ENCODE measurements at regions not wholly inside any gene's neighbourhood (a gene's known extent, or its start where the extent isn't known, plus 50 kb on each side); places are given as distances from the start of the nearest gene placed in this dataset.
"Not testable (repeated sequence)": the region's sequence is repeated elsewhere in the genome, so short reads cannot be mapped to it uniquely, and the experiment has no call there.

- H3K27me3 Mint-ChIP-seq (ENCODE audit: low read depth), result no peaks in the 10 kb centered on the region
Observed at GRCh38 chr18:25516121-25516520, 164.2 kb upstream of the ZNF521 start.

GRCh38 chr18:25510096-25510495 lies 158.1 kb upstream of the ZNF521 start:
- H3K4me1 Mint-ChIP-seq (ENCODE audit: low read depth), result no peaks in the 10 kb centered on the region
- H3K27me3 Mint-ChIP-seq (ENCODE audit: low read depth), result no peaks in the 10 kb centered on the region
- no peak overlapping the region for H3K27ac Mint-ChIP-seq
- H3K9me3 Mint-ChIP-seq, result no peaks in the 10 kb centered on the region
- no peaks in the 10 kb centered on the region for H3K36me3 Mint-ChIP-seq (ENCODE audit: low read depth)
- DNase-seq, result no peak
- H3K4me3 Mint-ChIP-seq, result no peak overlapping the region
- CTCF ChIA-PET, result no interaction called here
- intact Hi-C loops (cut with micrococcal nuclease), result no loop called here

More at GRCh38 chr18:25516121-25516520, 164.2 kb upstream of the ZNF521 start:
- peaks cover 3% of the 10 kb centered on the region for H3K9me3 Mint-ChIP-seq
- H3K4me3 Mint-ChIP-seq, result no peak overlapping the region
- no peaks in the 10 kb centered on the region for H3K36me3 Mint-ChIP-seq (ENCODE audit: low read depth)
- CTCF ChIA-PET, result no interaction called here
- H3K4me1 Mint-ChIP-seq (ENCODE audit: low read depth), result no peaks in the 10 kb centered on the region
- no peak overlapping the region for H3K27ac Mint-ChIP-seq
- intact Hi-C loops (cut with micrococcal nuclease), result no loop called here
- no peak for DNase-seq

- Mint-ChIP-seq H3K27me3 (ENCODE audit: low read depth) (peaks cover 3% of the 10 kb centered on the region), H3K4me3 (no peak overlapping the region), H3K36me3 (ENCODE audit: low read depth) (no peaks in the 10 kb centered on the region), H3K27ac (no peak overlapping the region), H3K9me3 (no peaks in the 10 kb centered on the region), H3K4me1 (ENCODE audit: low read depth) (no peaks in the 10 kb centered on the region)
- intact Hi-C loops (cut with micrococcal nuclease), result no loop called here
- CTCF ChIA-PET, result no interaction called here
- no peak for DNase-seq
Observed at GRCh38 chr18:25503567-25504081, 151.7 kb upstream of the ZNF521 start.

GRCh38 chr18:25497151-25497794 lies 145.3 kb upstream of the ZNF521 start:
- DNase-seq, result no peak
- Mint-ChIP-seq H3K4me3 (no peak overlapping the region), H3K27ac (no peak overlapping the region), H3K27me3 (ENCODE audit: low read depth) (peaks cover 1% of the 10 kb centered on the region), H3K36me3 (ENCODE audit: low read depth) (no peaks in the 10 kb centered on the region), H3K4me1 (ENCODE audit: low read depth) (no peaks in the 10 kb centered on the region), H3K9me3 (peaks cover 3% of the 10 kb centered on the region)
- CTCF ChIA-PET, result no interaction called here
- intact Hi-C loops (cut with micrococcal nuclease), result no loop called here

- Mint-ChIP-seq H3K27ac (no peak overlapping the region), H3K9me3 (peaks cover 3% of the 10 kb centered on the region), H3K27me3 (ENCODE audit: low read depth) (peaks cover 1% of the 10 kb centered on the region), H3K36me3 (ENCODE audit: low read depth) (no peaks in the 10 kb centered on the region), H3K4me3 (no peak overlapping the region), H3K4me1 (ENCODE audit: low read depth) (no peaks in the 10 kb centered on the region)
- DNase-seq, result no peak
- CTCF ChIA-PET, result no interaction called here
- intact Hi-C loops (cut with micrococcal nuclease), result no loop called here
Observed at GRCh38 chr18:25496544-25496943, 144.6 kb upstream of the ZNF521 start.

GRCh38 chr18:25495606-25496005 lies 143.6 kb upstream of the ZNF521 start:
- Mint-ChIP-seq H3K4me3 (no peak overlapping the region), H3K9me3 (peaks cover 3% of the 10 kb centered on the region), H3K36me3 (ENCODE audit: low read depth) (no peaks in the 10 kb centered on the region), H3K4me1 (ENCODE audit: low read depth) (no peaks in the 10 kb centered on the region), H3K27me3 (ENCODE audit: low read depth) (peaks cover 1% of the 10 kb centered on the region), H3K27ac (no peak overlapping the region)
- intact Hi-C loops (cut with micrococcal nuclease), result no loop called here
- DNase-seq, result no peak
- CTCF ChIA-PET, result no interaction called here

GRCh38 chr18:25494888-25495287 lies 142.9 kb upstream of the ZNF521 start:
- no peaks in the 10 kb centered on the region for H3K4me1 Mint-ChIP-seq (ENCODE audit: low read depth)
- no peak overlapping the region for H3K4me3 Mint-ChIP-seq
- H3K36me3 Mint-ChIP-seq (ENCODE audit: low read depth), result no peaks in the 10 kb centered on the region
- DNase-seq, result no peak
- CTCF ChIA-PET, result no interaction called here
- H3K9me3 Mint-ChIP-seq, result peaks cover 3% of the 10 kb centered on the region
- H3K27me3 Mint-ChIP-seq (ENCODE audit: low read depth), result peaks cover 1% of the 10 kb centered on the region
- intact Hi-C loops (cut with micrococcal nuclease), result no loop called here
- no peak overlapping the region for H3K27ac Mint-ChIP-seq

GRCh38 chr18:25493401-25493800 lies 141.4 kb upstream of the ZNF521 start:
- no peak overlapping the region for H3K4me3 Mint-ChIP-seq
- peaks cover 3% of the 10 kb centered on the region for H3K9me3 Mint-ChIP-seq
- peaks cover 1% of the 10 kb centered on the region for H3K27me3 Mint-ChIP-seq (ENCODE audit: low read depth)
- DNase-seq, result no peak
- H3K27ac Mint-ChIP-seq, result no peak overlapping the region
- CTCF ChIA-PET, result no interaction called here
- no peaks in the 10 kb centered on the region for H3K4me1 Mint-ChIP-seq (ENCODE audit: low read depth)
- no peaks in the 10 kb centered on the region for H3K36me3 Mint-ChIP-seq (ENCODE audit: low read depth)
- intact Hi-C loops (cut with micrococcal nuclease), result no loop called here

GRCh38 chr18:25490316-25490715 lies 138.3 kb upstream of the ZNF521 start:
- H3K27me3 Mint-ChIP-seq (ENCODE audit: low read depth), result no peaks in the 10 kb centered on the region
- H3K4me3 Mint-ChIP-seq, result no peak overlapping the region
- H3K9me3 Mint-ChIP-seq, result peaks cover 3% of the 10 kb centered on the region
- no peaks in the 10 kb centered on the region for H3K4me1 Mint-ChIP-seq (ENCODE audit: low read depth)
- no peaks in the 10 kb centered on the region for H3K36me3 Mint-ChIP-seq (ENCODE audit: low read depth)
- intact Hi-C loops (cut with micrococcal nuclease), result no loop called here
- CTCF ChIA-PET, result no interaction called here
- DNase-seq, result no peak
- H3K27ac Mint-ChIP-seq, result no peak overlapping the region

- CTCF ChIA-PET, result no interaction called here
- Mint-ChIP-seq H3K27me3 (ENCODE audit: low read depth) (peaks cover 3% of the 10 kb centered on the region), H3K4me1 (ENCODE audit: low read depth) (no peaks in the 10 kb centered on the region), H3K27ac (no peak overlapping the region), H3K9me3 (peaks cover 13% of the 10 kb centered on the region), H3K36me3 (ENCODE audit: low read depth) (no peaks in the 10 kb centered on the region), H3K4me3 (no peak overlapping the region)
- intact Hi-C loops (cut with micrococcal nuclease), result no loop called here
- DNase-seq, result no peak
Observed at GRCh38 chr18:25473008-25473407, 121.0 kb upstream of the ZNF521 start.

- H3K27me3 Mint-ChIP-seq (ENCODE audit: low read depth), result not testable (repeated sequence)
Observed at GRCh38 chr18:25470756-25471524, 119.0 kb upstream of the ZNF521 start.

GRCh38 chr18:25470062-25470461 lies 118.1 kb upstream of the ZNF521 start:
- Mint-ChIP-seq H3K36me3 (ENCODE audit: low read depth) (no peaks in the 10 kb centered on the region), H3K27me3 (ENCODE audit: low read depth) (no peaks in the 10 kb centered on the region), H3K9me3 (peaks cover 5% of the 10 kb centered on the region), H3K27ac (no peak overlapping the region), H3K4me1 (ENCODE audit: low read depth) (no peaks in the 10 kb centered on the region), H3K4me3 (no peak overlapping the region)
- CTCF ChIA-PET, result no interaction called here
- no peak for DNase-seq
- intact Hi-C loops (cut with micrococcal nuclease), result no loop called here

More at GRCh38 chr18:25470756-25471524, 119.0 kb upstream of the ZNF521 start:
- H3K4me1 Mint-ChIP-seq (ENCODE audit: low read depth); H3K27ac Mint-ChIP-seq; H3K4me3 Mint-ChIP-seq; H3K9me3 Mint-ChIP-seq; CTCF ChIA-PET; DNase-seq; intact Hi-C loops (cut with micrococcal nuclease); H3K36me3 Mint-ChIP-seq (ENCODE audit: low read depth): not testable (repeated sequence)

GRCh38 chr18:25469489-25469888 lies 117.5 kb upstream of the ZNF521 start:
- Mint-ChIP-seq H3K27me3 (ENCODE audit: low read depth) (no peaks in the 10 kb centered on the region), H3K27ac (no peak overlapping the region), H3K4me3 (no peak overlapping the region), H3K36me3 (ENCODE audit: low read depth) (no peaks in the 10 kb centered on the region), H3K9me3 (peaks cover 5% of the 10 kb centered on the region), H3K4me1 (ENCODE audit: low read depth) (no peaks in the 10 kb centered on the region)
- CTCF ChIA-PET, result no interaction called here
- no peak for DNase-seq
- intact Hi-C loops (cut with micrococcal nuclease), result no loop called here
